ENCODE measurements at regions not wholly inside any gene's neighbourhood (a gene's known extent, or its start where the extent isn't known, plus 50 kb on each side); places are given as distances from the start of the nearest gene placed in this dataset.

GRCh38 chr3:21067031-21067813, 683.8 kb downstream of the ZNF385D start:
- H3K4me3 ChIP-seq (ENCODE audit: low read length) = no peak overlapping the region
- no peak for TF ChIP-seq CTCF (IDR thresholded peaks at IDR 0.05; ENCODE audit: insufficient read depth, low read depth, low read length, missing control alignments)
- DNase-seq (ENCODE audit: low read depth) = no peak

- no peak for DNase-seq (ENCODE audit: low read depth)
- TF ChIP-seq CTCF (IDR thresholded peaks at IDR 0.05; ENCODE audit: insufficient read depth, low read depth, low read length, missing control alignments) = no peak
- no peak overlapping the region for H3K4me3 ChIP-seq (ENCODE audit: low read length)
Measured at GRCh38 chr3:21062831-21063294, 688.1 kb downstream of the ZNF385D start.

- no peak overlapping the region for H3K4me3 ChIP-seq (ENCODE audit: low read length)
- no peak for DNase-seq (ENCODE audit: low read depth)
- TF ChIP-seq CTCF (IDR thresholded peaks at IDR 0.05; ENCODE audit: insufficient read depth, low read depth, low read length, missing control alignments) = no peak
Measured at GRCh38 chr3:21059404-21059803, 691.6 kb downstream of the ZNF385D start.

- TF ChIP-seq CTCF (IDR thresholded peaks at IDR 0.05; ENCODE audit: insufficient read depth, low read depth, low read length, missing control alignments) = no peak
- no peak for DNase-seq (ENCODE audit: low read depth)
- no peak overlapping the region for H3K4me3 ChIP-seq (ENCODE audit: low read length)
Measured at GRCh38 chr3:21056293-21056692, 694.7 kb downstream of the ZNF385D start.

- DNase-seq (ENCODE audit: low read depth) = no peak
- no peak overlapping the region for H3K4me3 ChIP-seq (ENCODE audit: low read length)
- no peak for TF ChIP-seq CTCF (IDR thresholded peaks at IDR 0.05; ENCODE audit: insufficient read depth, low read depth, low read length, missing control alignments)
Measured at GRCh38 chr3:21055015-21055414, 696.0 kb downstream of the ZNF385D start.

- TF ChIP-seq CTCF (IDR thresholded peaks at IDR 0.05; ENCODE audit: insufficient read depth, low read depth, low read length, missing control alignments) = no peak
- DNase-seq (ENCODE audit: low read depth) = no peak
- no peak overlapping the region for H3K4me3 ChIP-seq (ENCODE audit: low read length)
Measured at GRCh38 chr3:21054064-21054463, 696.9 kb downstream of the ZNF385D start.

Data from epithelial cell of esophagus (primary cell).